Gastrocnemius medialis (tissue), 4 donors: ENCODE measurements at regions not wholly inside any gene's neighbourhood (a gene's known extent, or its start where the extent isn't known, plus 50 kb on each side); places are given as distances from the start of the nearest gene placed in this dataset.

ENCODE experiments used
- CTCF ChIP-seq, 5 experiments: fragments of 450-650 bp in 3 of 5; fragments of 200-600 bp in 2 of 5; sonication (generic) in 2 of 5; IDR thresholded peaks in 4 of 5; conservative IDR thresholded peaks in 1 of 5; 1 replicate in 4 of 5; 2 replicates in 1 of 5; pipeline ENCODE4 v1.5.1; 2016 to 2019; ENCODE audit warnings: antibody characterized with exemption in 5 of 5, mild to moderate bottlenecking in 3 of 5, moderate library complexity in 3 of 5
- POLR2A ChIP-seq, 2 donors: fragments of 450-650 bp; IDR thresholded peaks; one replicate each; pipeline ENCODE4 v1.6.1; 2017; ENCODE audit warnings: antibody characterized with exemption in 2 of 2, mild to moderate bottlenecking in 2 of 2, moderate library complexity in 2 of 2

GRCh38 chr10:34008656-34009055 is 674.2 kb upstream of the NRP1 start:
- TF ChIP-seq CTCF (IDR thresholded peaks at IDR 0.05 in 4 of 5, conservative IDR thresholded peaks at IDR 0.05 in 1 of 5) (no peak), POLR2A (IDR thresholded peaks at IDR 0.05) (no peak)
